Gastroesophageal sphincter (tissue), 3 donors: ENCODE measurements at regions not wholly inside any gene's neighbourhood (a gene's known extent, or its start where the extent isn't known, plus 50 kb on each side); places are given as distances from the start of the nearest gene placed in this dataset.

Source experiments
- EP300 ChIP-seq: sonication (generic); formaldehyde crosslinking; IDR thresholded peaks from one replicate; pipeline ENCODE4 v1.6.1; 2017; ENCODE audit warnings: antibody characterized with exemption, mild to moderate bottlenecking
- POLR2A ChIP-seq, 2 donors: fragments of 450-650 bp; IDR thresholded peaks; one replicate each; pipeline ENCODE4 v1.6.1; 2017; ENCODE audit warnings: antibody characterized with exemption in 2 of 2, mild to moderate bottlenecking in 2 of 2, moderate library complexity in 1 of 2
- POLR2AphosphoS5 ChIP-seq: sonication (generic); formaldehyde crosslinking; IDR thresholded peaks from one replicate; pipeline ENCODE4 v1.6.1; 2017; ENCODE audit warnings: antibody characterized with exemption
- TF ChIP-seq, protein P1 (sequence below), 4 experiments: fragments of 200-600 bp in 2 of 4; fragments of 450-650 bp in 2 of 4; sonication (generic) in 1 of 4; IDR thresholded peaks; one replicate each; pipeline ENCODE4 v1.5.1; 2017 to 2019; ENCODE audit warnings: antibody characterized with exemption in 4 of 4, mild to moderate bottlenecking in 2 of 4, moderate library complexity in 2 of 4

DNA sequence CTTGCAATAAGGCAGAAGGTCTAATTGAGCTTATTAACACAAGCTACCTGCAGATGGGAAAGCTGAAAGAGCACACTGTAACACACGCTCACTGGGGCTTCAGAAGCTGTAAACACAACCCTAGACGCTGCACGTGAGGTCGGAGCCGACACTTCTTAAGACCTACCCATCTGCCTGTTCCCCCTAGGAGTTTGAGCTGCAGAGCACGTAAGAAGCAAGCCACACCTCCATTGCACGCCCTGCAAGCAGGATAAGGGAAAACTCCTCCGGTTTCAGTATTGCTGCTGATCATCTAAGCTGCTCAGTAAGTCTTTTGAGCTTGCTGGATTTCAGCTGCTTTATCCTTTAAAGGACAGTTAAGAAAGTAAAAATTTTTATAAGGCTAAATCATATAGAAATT is 244.0 kb upstream of the ZWINT start:
- TF ChIP-seq, protein P1, sequence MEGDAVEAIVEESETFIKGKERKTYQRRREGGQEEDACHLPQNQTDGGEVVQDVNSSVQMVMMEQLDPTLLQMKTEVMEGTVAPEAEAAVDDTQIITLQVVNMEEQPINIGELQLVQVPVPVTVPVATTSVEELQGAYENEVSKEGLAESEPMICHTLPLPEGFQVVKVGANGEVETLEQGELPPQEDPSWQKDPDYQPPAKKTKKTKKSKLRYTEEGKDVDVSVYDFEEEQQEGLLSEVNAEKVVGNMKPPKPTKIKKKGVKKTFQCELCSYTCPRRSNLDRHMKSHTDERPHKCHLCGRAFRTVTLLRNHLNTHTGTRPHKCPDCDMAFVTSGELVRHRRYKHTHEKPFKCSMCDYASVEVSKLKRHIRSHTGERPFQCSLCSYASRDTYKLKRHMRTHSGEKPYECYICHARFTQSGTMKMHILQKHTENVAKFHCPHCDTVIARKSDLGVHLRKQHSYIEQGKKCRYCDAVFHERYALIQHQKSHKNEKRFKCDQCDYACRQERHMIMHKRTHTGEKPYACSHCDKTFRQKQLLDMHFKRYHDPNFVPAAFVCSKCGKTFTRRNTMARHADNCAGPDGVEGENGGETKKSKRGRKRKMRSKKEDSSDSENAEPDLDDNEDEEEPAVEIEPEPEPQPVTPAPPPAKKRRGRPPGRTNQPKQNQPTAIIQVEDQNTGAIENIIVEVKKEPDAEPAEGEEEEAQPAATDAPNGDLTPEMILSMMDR (IDR thresholded peaks at IDR 0.05) = no peak
- TF ChIP-seq POLR2A (IDR thresholded peaks at IDR 0.05) = no peak
- TF ChIP-seq POLR2AphosphoS5 = no peak
- no peak for TF ChIP-seq EP300
